Sigmoid colon (tissue), 3 donors: ENCODE measurements at regions not wholly inside any gene's neighbourhood (a gene's known extent, or its start where the extent isn't known, plus 50 kb on each side); places are given as distances from the start of the nearest gene placed in this dataset.

Experiments used
- POLR2A ChIP-seq, 2 donors: fragments of 450-650 bp; IDR thresholded peaks; one replicate each; pipeline ENCODE4 v1.6.1; 2016; ENCODE audit warnings: antibody characterized with exemption in 2 of 2, mild to moderate bottlenecking in 2 of 2, moderate library complexity in 2 of 2
- TF ChIP-seq, protein P1 (sequence below), 4 experiments: fragments of 450-650 bp in 3 of 4; fragments of 200-600 bp in 1 of 4; IDR thresholded peaks; one replicate each; pipeline ENCODE4 v1.5.1; 2016 to 2019; ENCODE audit warnings: antibody characterized with exemption in 4 of 4, mild to moderate bottlenecking in 3 of 4, moderate library complexity in 2 of 4

DNA sequence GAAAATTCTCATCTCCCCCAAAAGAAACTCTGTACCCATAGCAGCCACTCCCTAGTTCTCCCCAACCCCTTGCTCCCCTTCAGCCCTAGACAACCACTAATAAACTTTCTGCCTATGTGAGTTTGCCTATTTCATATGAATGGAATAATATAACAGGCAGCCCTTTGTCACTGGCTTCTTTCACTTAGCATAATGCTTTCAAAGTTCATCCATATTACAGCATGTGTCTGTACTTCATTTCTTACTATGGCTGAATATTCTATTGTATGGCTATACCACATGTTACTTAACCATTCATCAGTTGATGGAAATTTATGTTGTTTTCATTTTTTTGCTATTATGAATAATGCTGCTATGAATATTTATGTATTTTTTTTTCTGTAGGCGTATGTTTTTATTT is 442.9 kb downstream of the SLC4A3 start:
- TF ChIP-seq, protein P1, sequence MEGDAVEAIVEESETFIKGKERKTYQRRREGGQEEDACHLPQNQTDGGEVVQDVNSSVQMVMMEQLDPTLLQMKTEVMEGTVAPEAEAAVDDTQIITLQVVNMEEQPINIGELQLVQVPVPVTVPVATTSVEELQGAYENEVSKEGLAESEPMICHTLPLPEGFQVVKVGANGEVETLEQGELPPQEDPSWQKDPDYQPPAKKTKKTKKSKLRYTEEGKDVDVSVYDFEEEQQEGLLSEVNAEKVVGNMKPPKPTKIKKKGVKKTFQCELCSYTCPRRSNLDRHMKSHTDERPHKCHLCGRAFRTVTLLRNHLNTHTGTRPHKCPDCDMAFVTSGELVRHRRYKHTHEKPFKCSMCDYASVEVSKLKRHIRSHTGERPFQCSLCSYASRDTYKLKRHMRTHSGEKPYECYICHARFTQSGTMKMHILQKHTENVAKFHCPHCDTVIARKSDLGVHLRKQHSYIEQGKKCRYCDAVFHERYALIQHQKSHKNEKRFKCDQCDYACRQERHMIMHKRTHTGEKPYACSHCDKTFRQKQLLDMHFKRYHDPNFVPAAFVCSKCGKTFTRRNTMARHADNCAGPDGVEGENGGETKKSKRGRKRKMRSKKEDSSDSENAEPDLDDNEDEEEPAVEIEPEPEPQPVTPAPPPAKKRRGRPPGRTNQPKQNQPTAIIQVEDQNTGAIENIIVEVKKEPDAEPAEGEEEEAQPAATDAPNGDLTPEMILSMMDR (IDR thresholded peaks at IDR 0.05), result no peak
- TF ChIP-seq POLR2A (IDR thresholded peaks at IDR 0.05), result no peak
